ENCODE measurements at regions not wholly inside any gene's neighbourhood (a gene's known extent, or its start where the extent isn't known, plus 50 kb on each side); places are given as distances from the start of the nearest gene placed in this dataset.

GRCh38 chr12:105547786-105548185, 217.3 kb downstream of the C12orf75 start:
- no peak for TF ChIP-seq CTCF (IDR thresholded peaks at IDR 0.05; ENCODE audit: low read depth, low read length)
- DNase-seq (ENCODE audit: extremely low read depth, low read depth): no peak

DNA sequence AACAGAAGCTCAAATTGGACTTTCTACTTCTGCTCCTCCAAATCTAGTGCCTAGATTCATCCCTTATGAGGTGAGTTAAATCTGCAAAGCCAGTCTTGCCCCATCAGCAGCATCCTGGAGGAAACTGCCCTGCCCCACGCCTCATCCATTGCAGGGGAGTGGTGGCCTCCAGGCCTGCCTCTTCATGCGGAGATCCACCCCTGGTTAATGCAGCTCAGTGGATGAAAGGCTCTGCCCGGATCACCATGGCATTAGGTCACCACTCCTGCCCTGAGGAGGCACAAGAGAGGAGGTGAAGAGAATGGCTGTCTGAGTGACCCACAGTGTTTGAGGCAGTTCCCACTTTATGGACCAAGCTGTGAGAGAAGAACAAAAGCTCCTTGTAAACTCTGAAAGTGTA, 218.1 kb downstream of the C12orf75 start:
- TF ChIP-seq CTCF (IDR thresholded peaks at IDR 0.05; ENCODE audit: low read depth, low read length): no peak
- DNase-seq (ENCODE audit: extremely low read depth, low read depth): no peak

- DNase-seq (ENCODE audit: extremely low read depth, low read depth): no peak
- no peak for TF ChIP-seq CTCF (IDR thresholded peaks at IDR 0.05; ENCODE audit: low read depth, low read length)
Observed at GRCh38 chr12:105552056-105552455, 221.6 kb downstream of the C12orf75 start.

GRCh38 chr12:105554223-105554678, 223.8 kb downstream of the C12orf75 start:
- no peak for DNase-seq (ENCODE audit: extremely low read depth, low read depth)
- TF ChIP-seq CTCF (IDR thresholded peaks at IDR 0.05; ENCODE audit: low read depth, low read length): no peak

- TF ChIP-seq CTCF (IDR thresholded peaks at IDR 0.05; ENCODE audit: low read depth, low read length): no peak
- DNase-seq (ENCODE audit: extremely low read depth, low read depth): no peak
Observed at GRCh38 chr12:105554856-105555255, 224.4 kb downstream of the C12orf75 start.

DNA sequence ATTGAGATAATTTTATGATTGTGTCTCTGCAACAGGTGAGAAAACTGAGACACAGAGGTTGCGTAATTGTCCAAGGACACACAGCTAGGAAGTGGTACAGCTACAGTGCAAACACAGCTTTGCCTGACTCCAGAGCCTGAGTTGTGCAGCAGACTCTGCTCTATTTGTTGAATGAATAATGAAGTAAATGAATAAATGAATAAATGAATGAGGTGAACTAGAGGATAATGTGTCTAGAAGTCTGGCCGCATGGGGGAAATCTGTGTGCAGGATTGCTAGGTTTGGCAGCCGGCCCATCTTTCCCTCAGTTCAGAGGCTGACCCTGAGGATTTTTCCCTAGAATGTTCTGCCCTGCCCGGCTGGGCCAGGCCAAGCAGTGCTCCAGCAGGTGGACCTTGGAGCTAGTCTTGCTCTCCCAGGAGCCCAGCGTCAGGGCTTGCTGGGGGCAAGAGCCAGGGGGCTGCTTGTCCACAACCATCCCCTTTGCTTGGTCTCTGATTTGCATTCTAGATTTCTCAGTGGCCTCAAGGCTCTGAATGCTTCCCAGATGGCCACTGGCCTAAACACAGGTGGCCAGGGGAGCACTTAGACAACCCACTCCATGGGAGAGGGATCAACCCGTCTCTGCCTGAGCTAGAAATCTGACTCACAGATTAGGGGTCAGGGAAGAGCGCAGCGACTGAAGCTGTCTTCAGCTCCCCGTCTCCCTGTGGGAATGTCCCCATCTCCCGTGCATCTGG, 225.2 kb downstream of the C12orf75 start:
- DNase-seq (ENCODE audit: extremely low read depth, low read depth): no peak
- TF ChIP-seq CTCF (IDR thresholded peaks at IDR 0.05; ENCODE audit: low read depth, low read length): no peak

- DNase-seq (ENCODE audit: extremely low read depth, low read depth): no peak
- TF ChIP-seq CTCF (IDR thresholded peaks at IDR 0.05; ENCODE audit: low read depth, low read length): no peak
Observed at GRCh38 chr12:105559310-105559709, 228.8 kb downstream of the C12orf75 start.

All from AG09319 (cell line).